H1 (cell line): ENCODE measurements at regions not wholly inside any gene's neighbourhood (a gene's known extent, or its start where the extent isn't known, plus 50 kb on each side); places are given as distances from the start of the nearest gene placed in this dataset.

Experiments used
- BACH1 ChIP-seq: IDR thresholded peaks from 2 replicates; pipeline ENCODE4 v1.6.1; 2012; ENCODE audit warnings: low read length, improper control_type of control experiment
- HDAC6 ChIP-seq: IDR thresholded peaks from one replicate; pipeline ENCODE4 v1.7.1; 2012; ENCODE audit warnings: low read depth, mild to moderate bottlenecking, inconsistent platforms, low read length, moderate library complexity
- KDM5A ChIP-seq: fragments of 200-600 bp; IDR thresholded peaks from 2 replicates; pipeline ENCODE4 v1.7.1; 2012; ENCODE audit warnings: mild to moderate bottlenecking, low read length, inconsistent platforms, mixed read lengths
- RXRA ChIP-seq: IDR thresholded peaks from 2 replicates; pipeline ENCODE4 v1.6.1; 2011; ENCODE audit warnings: low read depth, mild to moderate bottlenecking, low read length, moderate library complexity; ENCODE audit not compliant: insufficient read depth
- SAP30 ChIP-seq: fragments of 300-600 bp; sonication (generic); IDR thresholded peaks from 2 replicates; pipeline ENCODE4 v1.7.1; 2012; ENCODE audit warnings: low read length, moderate library complexity, mild to moderate bottlenecking, inconsistent platforms; ENCODE audit not compliant: insufficient read depth, insufficient replicate concordance
- TCF12 ChIP-seq: IDR thresholded peaks from 2 replicates; pipeline ENCODE4 v1.6.1; 2011; ENCODE audit warnings: low read depth, mild to moderate bottlenecking, low read length
- ZNF274 ChIP-seq: IDR thresholded peaks from 2 replicates; pipeline ENCODE4 v1.7.0; 2012; ENCODE audit warnings: low read length, borderline replicate concordance; ENCODE audit errors: extremely low read depth
- TF ChIP-seq, protein P1 (sequence below): fragments of 300-600 bp; sonication (generic); IDR thresholded peaks from 2 replicates; pipeline ENCODE4 v1.7.1; 2012; ENCODE audit warnings: low read length, moderate library complexity, mild to moderate bottlenecking, inconsistent platforms; ENCODE audit not compliant: insufficient replicate concordance
- TF ChIP-seq, protein P2 (sequence below): IDR thresholded peaks from 2 replicates; pipeline ENCODE4 v1.6.1; 2012; ENCODE audit warnings: low read length, inconsistent platforms

DNA sequence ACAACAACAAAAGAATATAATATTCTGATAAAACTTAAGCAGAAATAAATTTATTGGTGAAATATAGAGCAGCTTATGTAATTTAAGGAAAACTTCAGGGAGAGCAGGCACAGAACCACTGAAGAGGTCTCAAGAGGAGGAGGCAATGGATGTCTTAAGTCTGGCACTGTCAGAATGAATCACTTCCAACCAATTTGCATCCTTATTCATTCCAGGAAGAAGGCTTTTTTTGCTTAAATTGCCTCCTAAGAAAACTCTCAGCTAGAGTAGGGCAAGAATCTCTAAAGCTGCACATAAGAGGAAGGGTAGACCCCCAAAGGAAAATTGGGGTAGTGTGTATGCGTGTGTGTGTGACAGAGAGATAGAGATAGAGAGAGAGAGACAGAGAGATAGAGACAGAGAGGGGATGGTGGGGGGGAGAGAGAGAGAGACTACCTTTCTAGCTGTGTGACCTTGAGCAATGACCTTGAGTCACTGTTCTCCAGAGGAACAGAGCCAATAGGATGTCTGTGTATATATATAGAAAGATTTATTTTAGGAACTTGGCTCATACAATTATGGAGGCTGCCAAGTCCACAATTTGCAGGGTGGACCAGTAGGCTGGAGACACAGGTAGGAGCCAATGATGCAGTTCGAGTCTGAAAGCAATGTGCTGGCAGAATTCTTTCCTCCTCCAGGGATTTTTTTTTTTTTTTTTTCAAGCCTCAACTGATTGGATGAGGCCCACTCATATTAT is 96.4 kb upstream of the LINC00305 start (continued):
- TF ChIP-seq, protein P1, sequence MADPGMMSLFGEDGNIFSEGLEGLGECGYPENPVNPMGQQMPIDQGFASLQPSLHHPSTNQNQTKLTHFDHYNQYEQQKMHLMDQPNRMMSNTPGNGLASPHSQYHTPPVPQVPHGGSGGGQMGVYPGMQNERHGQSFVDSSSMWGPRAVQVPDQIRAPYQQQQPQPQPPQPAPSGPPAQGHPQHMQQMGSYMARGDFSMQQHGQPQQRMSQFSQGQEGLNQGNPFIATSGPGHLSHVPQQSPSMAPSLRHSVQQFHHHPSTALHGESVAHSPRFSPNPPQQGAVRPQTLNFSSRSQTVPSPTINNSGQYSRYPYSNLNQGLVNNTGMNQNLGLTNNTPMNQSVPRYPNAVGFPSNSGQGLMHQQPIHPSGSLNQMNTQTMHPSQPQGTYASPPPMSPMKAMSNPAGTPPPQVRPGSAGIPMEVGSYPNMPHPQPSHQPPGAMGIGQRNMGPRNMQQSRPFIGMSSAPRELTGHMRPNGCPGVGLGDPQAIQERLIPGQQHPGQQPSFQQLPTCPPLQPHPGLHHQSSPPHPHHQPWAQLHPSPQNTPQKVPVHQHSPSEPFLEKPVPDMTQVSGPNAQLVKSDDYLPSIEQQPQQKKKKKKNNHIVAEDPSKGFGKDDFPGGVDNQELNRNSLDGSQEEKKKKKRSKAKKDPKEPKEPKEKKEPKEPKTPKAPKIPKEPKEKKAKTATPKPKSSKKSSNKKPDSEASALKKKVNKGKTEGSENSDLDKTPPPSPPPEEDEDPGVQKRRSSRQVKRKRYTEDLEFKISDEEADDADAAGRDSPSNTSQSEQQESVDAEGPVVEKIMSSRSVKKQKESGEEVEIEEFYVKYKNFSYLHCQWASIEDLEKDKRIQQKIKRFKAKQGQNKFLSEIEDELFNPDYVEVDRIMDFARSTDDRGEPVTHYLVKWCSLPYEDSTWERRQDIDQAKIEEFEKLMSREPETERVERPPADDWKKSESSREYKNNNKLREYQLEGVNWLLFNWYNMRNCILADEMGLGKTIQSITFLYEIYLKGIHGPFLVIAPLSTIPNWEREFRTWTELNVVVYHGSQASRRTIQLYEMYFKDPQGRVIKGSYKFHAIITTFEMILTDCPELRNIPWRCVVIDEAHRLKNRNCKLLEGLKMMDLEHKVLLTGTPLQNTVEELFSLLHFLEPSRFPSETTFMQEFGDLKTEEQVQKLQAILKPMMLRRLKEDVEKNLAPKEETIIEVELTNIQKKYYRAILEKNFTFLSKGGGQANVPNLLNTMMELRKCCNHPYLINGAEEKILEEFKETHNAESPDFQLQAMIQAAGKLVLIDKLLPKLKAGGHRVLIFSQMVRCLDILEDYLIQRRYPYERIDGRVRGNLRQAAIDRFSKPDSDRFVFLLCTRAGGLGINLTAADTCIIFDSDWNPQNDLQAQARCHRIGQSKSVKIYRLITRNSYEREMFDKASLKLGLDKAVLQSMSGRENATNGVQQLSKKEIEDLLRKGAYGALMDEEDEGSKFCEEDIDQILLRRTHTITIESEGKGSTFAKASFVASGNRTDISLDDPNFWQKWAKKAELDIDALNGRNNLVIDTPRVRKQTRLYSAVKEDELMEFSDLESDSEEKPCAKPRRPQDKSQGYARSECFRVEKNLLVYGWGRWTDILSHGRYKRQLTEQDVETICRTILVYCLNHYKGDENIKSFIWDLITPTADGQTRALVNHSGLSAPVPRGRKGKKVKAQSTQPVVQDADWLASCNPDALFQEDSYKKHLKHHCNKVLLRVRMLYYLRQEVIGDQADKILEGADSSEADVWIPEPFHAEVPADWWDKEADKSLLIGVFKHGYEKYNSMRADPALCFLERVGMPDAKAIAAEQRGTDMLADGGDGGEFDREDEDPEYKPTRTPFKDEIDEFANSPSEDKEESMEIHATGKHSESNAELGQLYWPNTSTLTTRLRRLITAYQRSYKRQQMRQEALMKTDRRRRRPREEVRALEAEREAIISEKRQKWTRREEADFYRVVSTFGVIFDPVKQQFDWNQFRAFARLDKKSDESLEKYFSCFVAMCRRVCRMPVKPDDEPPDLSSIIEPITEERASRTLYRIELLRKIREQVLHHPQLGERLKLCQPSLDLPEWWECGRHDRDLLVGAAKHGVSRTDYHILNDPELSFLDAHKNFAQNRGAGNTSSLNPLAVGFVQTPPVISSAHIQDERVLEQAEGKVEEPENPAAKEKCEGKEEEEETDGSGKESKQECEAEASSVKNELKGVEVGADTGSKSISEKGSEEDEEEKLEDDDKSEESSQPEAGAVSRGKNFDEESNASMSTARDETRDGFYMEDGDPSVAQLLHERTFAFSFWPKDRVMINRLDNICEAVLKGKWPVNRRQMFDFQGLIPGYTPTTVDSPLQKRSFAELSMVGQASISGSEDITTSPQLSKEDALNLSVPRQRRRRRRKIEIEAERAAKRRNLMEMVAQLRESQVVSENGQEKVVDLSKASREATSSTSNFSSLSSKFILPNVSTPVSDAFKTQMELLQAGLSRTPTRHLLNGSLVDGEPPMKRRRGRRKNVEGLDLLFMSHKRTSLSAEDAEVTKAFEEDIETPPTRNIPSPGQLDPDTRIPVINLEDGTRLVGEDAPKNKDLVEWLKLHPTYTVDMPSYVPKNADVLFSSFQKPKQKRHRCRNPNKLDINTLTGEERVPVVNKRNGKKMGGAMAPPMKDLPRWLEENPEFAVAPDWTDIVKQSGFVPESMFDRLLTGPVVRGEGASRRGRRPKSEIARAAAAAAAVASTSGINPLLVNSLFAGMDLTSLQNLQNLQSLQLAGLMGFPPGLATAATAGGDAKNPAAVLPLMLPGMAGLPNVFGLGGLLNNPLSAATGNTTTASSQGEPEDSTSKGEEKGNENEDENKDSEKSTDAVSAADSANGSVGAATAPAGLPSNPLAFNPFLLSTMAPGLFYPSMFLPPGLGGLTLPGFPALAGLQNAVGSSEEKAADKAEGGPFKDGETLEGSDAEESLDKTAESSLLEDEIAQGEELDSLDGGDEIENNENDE: no peak
- TF ChIP-seq ZNF274 (no peak), HDAC6 (no peak), TCF12 (no peak), RXRA (no peak), BACH1 (no peak), SAP30 (no peak), KDM5A (no peak)
- TF ChIP-seq, protein P2, sequence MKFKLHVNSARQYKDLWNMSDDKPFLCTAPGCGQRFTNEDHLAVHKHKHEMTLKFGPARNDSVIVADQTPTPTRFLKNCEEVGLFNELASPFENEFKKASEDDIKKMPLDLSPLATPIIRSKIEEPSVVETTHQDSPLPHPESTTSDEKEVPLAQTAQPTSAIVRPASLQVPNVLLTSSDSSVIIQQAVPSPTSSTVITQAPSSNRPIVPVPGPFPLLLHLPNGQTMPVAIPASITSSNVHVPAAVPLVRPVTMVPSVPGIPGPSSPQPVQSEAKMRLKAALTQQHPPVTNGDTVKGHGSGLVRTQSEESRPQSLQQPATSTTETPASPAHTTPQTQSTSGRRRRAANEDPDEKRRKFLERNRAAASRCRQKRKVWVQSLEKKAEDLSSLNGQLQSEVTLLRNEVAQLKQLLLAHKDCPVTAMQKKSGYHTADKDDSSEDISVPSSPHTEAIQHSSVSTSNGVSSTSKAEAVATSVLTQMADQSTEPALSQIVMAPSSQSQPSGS: no peak
